Activated B cell treated with CpG ODN at 0.5 μM for 24 hours (primary cell): ENCODE measurements at regions not wholly inside any gene's neighbourhood (a gene's known extent, or its start where the extent isn't known, plus 50 kb on each side); places are given as distances from the start of the nearest gene placed in this dataset.

Experiments used
- ATAC-seq: fragments of 200-7000 bp; cut with Tn5 transposase; one replicate; pipeline ENCODE4 v1.10.0; 2021; ENCODE audit warnings: low read depth, mild to moderate bottlenecking, moderate library complexity
- CTCF ChIA-PET: fragments of 350-600 bp; sonication (Branson Sonifier 250); formaldehyde crosslinking; loops from one replicate; lab custom pipeline; 2021; ENCODE audit warnings: antibody characterized with exemption; lab: Charles Lee
- POLR2A ChIA-PET: fragments of 350-600 bp; sonication (Branson Sonifier 250); formaldehyde crosslinking; loops from one replicate; lab custom pipeline; 2021; ENCODE audit warnings: antibody characterized with exemption; lab: Charles Lee
- DNase-seq: peaks from one replicate; pipeline ENCODE4 v3.0.0; 2022
- H3K27ac Mint-ChIP-seq: one replicate; pipeline ENCODE4 v1.8.0; 2020; ENCODE audit warnings: mixed read lengths
- H3K27me3 Mint-ChIP-seq: one replicate; pipeline ENCODE4 v1.8.0; 2021; ENCODE audit warnings: mixed read lengths
- H3K36me3 Mint-ChIP-seq: one replicate; pipeline ENCODE4 v1.8.0; 2021; ENCODE audit warnings: low read depth, mixed read lengths
- H3K4me1 Mint-ChIP-seq: one replicate; pipeline ENCODE4 v1.8.0; 2021; ENCODE audit warnings: mixed read lengths
- H3K4me3 Mint-ChIP-seq: one replicate; pipeline ENCODE4 v1.8.0; 2020; ENCODE audit warnings: mild to moderate bottlenecking, mixed read lengths
- H3K9me3 Mint-ChIP-seq: one replicate; pipeline ENCODE4 v1.8.0; 2020; ENCODE audit warnings: mixed read lengths
- intact Hi-C: fragments of 100-400 bp; cut with micrococcal nuclease; formaldehyde crosslinking; loops from one replicate; pipeline ENCODE4 v1.15.1; 2024
- TF ChIP-seq, protein P1 (sequence below): fragments of 200-600 bp; IDR thresholded peaks from one replicate; pipeline ENCODE4 v1.8.0; 2022; ENCODE audit warnings: antibody characterized with exemption, mild to moderate bottlenecking

DNA sequence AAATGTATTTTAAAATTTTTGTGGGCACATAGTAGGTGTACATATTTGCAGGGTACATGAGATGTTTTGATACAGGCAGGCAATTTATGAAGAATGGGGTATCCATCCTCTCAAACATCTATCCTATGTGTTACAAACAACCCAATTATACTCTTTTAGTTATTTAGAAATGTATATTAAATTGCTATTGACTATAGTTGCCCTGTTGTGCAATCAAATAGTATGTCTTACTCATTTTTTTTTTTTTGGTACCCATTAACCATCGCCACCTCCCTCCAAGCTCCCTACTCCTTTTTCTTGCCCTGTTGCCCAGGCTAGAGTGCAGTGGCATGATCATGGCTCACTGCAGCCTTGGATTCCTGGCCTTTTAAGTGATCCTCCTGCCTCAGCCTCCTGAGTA lies 128.1 kb downstream of the BAMBI start:
- H3K4me3 Mint-ChIP-seq, result no peak overlapping the region
- no peak for ATAC-seq
- no peak overlapping the region for H3K27ac Mint-ChIP-seq
- POLR2A ChIA-PET, result no interaction called here
- no peaks in the 10 kb centered on the region for H3K4me1 Mint-ChIP-seq
- intact Hi-C loops, result no loop called here
- no peaks in the 10 kb centered on the region for H3K9me3 Mint-ChIP-seq
- H3K36me3 Mint-ChIP-seq, result no peaks in the 10 kb centered on the region
- peaks cover 20% of the 10 kb centered on the region for H3K27me3 Mint-ChIP-seq
- CTCF ChIA-PET, result no interaction called here
- DNase-seq, result no peak
- TF ChIP-seq, protein P1, sequence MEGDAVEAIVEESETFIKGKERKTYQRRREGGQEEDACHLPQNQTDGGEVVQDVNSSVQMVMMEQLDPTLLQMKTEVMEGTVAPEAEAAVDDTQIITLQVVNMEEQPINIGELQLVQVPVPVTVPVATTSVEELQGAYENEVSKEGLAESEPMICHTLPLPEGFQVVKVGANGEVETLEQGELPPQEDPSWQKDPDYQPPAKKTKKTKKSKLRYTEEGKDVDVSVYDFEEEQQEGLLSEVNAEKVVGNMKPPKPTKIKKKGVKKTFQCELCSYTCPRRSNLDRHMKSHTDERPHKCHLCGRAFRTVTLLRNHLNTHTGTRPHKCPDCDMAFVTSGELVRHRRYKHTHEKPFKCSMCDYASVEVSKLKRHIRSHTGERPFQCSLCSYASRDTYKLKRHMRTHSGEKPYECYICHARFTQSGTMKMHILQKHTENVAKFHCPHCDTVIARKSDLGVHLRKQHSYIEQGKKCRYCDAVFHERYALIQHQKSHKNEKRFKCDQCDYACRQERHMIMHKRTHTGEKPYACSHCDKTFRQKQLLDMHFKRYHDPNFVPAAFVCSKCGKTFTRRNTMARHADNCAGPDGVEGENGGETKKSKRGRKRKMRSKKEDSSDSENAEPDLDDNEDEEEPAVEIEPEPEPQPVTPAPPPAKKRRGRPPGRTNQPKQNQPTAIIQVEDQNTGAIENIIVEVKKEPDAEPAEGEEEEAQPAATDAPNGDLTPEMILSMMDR, result no peak

DNA sequence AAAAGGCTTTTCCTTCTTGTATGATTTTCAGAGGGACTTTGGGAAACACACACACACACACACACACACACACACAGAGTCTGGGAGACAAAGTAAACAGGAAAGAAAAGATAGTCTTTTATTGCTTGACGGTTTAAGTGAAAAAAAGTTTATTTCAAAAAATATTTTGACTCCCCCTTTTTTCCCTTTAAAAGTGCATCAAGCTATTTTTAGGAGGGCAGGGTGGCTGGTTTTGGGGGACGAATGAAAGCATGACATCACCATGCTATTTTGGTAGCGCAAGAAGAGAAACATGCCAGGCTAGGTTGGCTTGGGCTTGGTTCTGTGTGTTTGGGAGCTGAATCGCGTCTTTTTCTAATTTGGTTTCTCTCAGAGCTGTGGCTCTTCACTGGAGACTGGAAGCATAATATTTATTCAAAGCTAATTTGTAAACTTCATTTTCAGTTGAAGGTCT lies 129.2 kb downstream of the BAMBI start:
- Mint-ChIP-seq H3K9me3 (no peaks in the 10 kb centered on the region), H3K36me3 (no peaks in the 10 kb centered on the region), H3K27me3 (peaks cover 20% of the 10 kb centered on the region), H3K27ac (no peak overlapping the region), H3K4me1 (no peaks in the 10 kb centered on the region), H3K4me3 (no peak overlapping the region)
- CTCF ChIA-PET, result no interaction called here
- TF ChIP-seq, protein P1, result no peak
- ATAC-seq, result no peak
- POLR2A ChIA-PET, result no interaction called here
- no peak for DNase-seq
- intact Hi-C loops, result no loop called here

DNA sequence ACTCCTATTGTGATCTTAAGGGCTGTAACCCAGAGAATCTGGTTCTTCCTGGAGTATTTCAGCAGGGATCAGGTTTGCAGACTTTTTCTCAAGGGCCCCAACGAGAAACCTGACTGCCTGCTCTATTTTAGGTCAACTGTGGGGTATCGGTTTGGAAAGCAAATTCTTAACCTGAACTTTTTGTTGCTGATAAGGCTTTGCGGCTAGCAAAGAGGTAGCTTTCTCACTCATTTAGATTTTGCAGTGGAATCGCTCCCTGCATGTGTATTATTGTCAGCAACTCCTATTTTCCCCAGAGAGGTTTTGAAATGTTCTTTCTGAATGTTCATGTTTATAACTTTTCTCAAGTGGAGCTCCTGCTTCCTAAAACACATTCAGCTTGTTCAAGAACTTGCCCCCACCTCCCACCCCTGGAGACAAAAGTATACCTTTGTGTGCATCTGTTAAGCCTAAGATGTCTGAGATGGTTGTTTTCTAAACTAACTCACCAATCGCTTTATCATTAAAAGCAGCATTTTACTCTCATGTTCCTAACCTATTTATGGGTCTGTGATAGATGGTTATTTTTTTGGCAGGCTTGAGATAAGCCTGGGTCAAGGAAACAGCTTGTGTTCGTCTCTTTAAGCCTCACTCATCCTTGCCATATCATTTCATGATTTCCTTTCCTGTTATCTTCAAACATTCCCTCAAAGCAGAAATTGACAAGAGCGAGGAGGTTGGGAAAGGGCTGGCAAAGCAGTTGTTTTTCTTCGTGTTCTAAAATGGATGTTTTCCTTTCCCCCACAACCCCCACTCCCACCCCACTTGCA lies 129.8 kb downstream of the BAMBI start:
- no peaks in the 10 kb centered on the region for H3K9me3 Mint-ChIP-seq
- ATAC-seq (no peak), DNase-seq (no peak)
- H3K27me3 Mint-ChIP-seq, result peaks cover 22% of the 10 kb centered on the region
- no peak overlapping the region for H3K27ac Mint-ChIP-seq
- no peak overlapping the region for H3K4me3 Mint-ChIP-seq
- H3K4me1 Mint-ChIP-seq, result no peaks in the 10 kb centered on the region
- TF ChIP-seq, protein P1, result no peak
- POLR2A ChIA-PET, result no interaction called here
- CTCF ChIA-PET, result no interaction called here
- intact Hi-C loops, result no loop called here
- no peaks in the 10 kb centered on the region for H3K36me3 Mint-ChIP-seq

DNA sequence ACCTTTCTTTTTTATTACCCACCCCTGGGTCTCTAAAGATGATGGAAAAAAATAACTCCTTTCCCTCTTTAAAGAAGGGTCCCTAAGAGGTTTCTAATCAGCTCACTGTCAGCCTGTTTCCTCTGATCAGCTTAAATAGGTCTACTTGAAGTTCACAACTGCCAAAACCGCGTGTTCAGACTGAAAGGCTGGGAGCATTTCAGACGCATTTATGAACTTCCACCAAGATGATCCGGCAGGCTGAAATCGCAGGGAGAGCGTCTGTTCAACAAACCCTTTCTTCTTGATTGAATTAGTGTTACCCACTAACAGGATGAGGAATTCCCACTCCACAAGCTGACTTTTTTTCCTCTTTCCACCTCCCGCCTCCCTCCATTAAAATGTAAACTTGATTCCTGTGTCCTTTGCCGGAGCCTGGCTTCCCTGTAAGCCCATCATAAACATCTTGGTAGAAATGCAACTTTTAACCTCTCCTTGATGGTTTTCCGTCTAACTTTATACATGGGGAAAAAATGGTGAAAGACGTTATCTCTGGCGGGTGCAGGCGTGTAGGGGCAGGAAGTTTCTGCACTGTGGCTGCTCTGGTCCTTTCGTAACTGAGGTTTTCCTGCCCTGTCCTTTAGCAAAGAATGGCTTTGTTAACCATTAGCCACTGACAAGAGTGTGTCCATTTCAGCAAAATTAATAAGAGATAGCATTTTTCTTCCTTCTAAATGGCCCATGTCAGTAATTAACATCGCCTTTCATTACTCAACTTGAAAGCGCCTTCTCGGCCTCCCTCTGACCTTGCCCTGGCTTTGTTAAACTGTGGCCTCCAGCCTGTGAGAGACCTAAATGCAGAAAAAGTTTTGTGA lies 130.7 kb downstream of the BAMBI start:
- Mint-ChIP-seq H3K4me3 (no peak overlapping the region), H3K36me3 (no peaks in the 10 kb centered on the region), H3K27me3 (peaks cover 23% of the 10 kb centered on the region), H3K27ac (no peak overlapping the region), H3K9me3 (no peaks in the 10 kb centered on the region), H3K4me1 (no peaks in the 10 kb centered on the region)
- no peak for DNase-seq
- intact Hi-C loops, result no loop called here
- ChIA-PET POLR2A (no interaction called here), CTCF (no interaction called here)
- TF ChIP-seq, protein P1, result no peak
- ATAC-seq, result no peak

DNA sequence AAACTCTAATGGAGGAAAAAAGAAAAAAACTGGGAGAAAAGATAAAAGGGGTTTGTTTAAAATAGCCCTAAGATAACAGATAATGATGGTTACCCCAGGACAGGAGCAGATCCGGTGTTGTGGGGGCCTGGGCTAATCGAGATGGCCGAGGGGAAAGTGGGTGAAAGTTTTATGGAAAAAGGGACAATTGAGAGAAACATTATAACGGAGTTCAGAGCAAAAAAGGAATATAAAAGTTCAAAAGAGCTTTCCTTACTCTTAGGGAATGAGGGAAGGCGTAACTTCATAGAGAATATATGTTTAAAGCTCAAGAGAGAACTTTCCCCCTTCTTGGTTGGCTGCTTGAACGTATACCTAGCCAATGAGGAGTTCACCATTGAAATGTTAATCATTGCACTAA lies 131.4 kb downstream of the BAMBI start:
- POLR2A ChIA-PET, result no interaction called here
- Mint-ChIP-seq H3K9me3 (no peaks in the 10 kb centered on the region), H3K4me1 (no peaks in the 10 kb centered on the region), H3K4me3 (no peak overlapping the region), H3K27me3 (peaks cover 23% of the 10 kb centered on the region), H3K36me3 (no peaks in the 10 kb centered on the region), H3K27ac (no peak overlapping the region)
- intact Hi-C loops, result no loop called here
- TF ChIP-seq, protein P1, result no peak
- CTCF ChIA-PET, result no interaction called here
- ATAC-seq (no peak), DNase-seq (no peak)
